ENCODE measurements at regions not wholly inside any gene's neighbourhood (a gene's known extent, or its start where the extent isn't known, plus 50 kb on each side); places are given as distances from the start of the nearest gene placed in this dataset.

- no peak for TF ChIP-seq NR2C1 (IDR thresholded peaks at IDR 0.05)
- no peak for TF ChIP-seq NR2C1 (tag; IDR thresholded peaks at IDR 0.05)
- TF ChIP-seq, protein P1, sequence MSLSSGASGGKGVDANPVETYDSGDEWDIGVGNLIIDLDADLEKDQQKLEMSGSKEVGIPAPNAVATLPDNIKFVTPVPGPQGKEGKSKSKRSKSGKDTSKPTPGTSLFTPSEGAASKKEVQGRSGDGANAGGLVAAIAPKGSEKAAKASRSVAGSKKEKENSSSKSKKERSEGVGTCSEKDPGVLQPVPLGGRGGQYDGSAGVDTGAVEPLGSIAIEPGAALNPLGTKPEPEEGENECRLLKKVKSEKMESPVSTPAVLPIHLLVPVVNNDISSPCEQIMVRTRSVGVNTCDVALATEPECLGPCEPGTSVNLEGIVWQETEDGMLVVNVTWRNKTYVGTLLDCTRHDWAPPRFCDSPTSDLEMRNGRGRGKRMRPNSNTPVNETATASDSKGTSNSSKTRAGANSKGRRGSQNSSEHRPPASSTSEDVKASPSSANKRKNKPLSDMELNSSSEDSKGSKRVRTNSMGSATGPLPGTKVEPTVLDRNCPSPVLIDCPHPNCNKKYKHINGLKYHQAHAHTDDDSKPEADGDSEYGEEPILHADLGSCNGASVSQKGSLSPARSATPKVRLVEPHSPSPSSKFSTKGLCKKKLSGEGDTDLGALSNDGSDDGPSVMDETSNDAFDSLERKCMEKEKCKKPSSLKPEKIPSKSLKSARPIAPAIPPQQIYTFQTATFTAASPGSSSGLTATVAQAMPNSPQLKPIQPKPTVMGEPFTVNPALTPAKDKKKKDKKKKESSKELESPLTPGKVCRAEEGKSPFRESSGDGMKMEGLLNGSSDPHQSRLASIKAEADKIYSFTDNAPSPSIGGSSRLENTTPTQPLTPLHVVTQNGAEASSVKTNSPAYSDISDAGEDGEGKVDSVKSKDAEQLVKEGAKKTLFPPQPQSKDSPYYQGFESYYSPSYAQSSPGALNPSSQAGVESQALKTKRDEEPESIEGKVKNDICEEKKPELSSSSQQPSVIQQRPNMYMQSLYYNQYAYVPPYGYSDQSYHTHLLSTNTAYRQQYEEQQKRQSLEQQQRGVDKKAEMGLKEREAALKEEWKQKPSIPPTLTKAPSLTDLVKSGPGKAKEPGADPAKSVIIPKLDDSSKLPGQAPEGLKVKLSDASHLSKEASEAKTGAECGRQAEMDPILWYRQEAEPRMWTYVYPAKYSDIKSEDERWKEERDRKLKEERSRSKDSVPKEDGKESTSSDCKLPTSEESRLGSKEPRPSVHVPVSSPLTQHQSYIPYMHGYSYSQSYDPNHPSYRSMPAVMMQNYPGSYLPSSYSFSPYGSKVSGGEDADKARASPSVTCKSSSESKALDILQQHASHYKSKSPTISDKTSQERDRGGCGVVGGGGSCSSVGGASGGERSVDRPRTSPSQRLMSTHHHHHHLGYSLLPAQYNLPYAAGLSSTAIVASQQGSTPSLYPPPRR (CRISPR knock-in tag; IDR thresholded peaks at IDR 0.05; ENCODE audit: borderline replicate concordance), result no peak
- no peak for TF ChIP-seq NRF1 (conservative IDR thresholded peaks at IDR 0.05 in 1 of 2, IDR thresholded peaks at IDR 0.05 in 1 of 2)
- TF ChIP-seq NONO (IDR thresholded peaks at IDR 0.05; ENCODE audit: low read depth in 2 of 2, low read length in 1 of 2), result no peak
- no peak for TF ChIP-seq SNIP1 (IDR thresholded peaks at IDR 0.05; ENCODE audit: low read depth)
- no peak for TF ChIP-seq NFE2 (IDR thresholded peaks at IDR 0.05; ENCODE audit: low read depth)
- TF ChIP-seq SMC3 (conservative IDR thresholded peaks at IDR 0.05; ENCODE audit: insufficient read depth, low read depth, low read length), result peak; percentile 56
- no peak for TF ChIP-seq NR3C1 (CRISPR knock-in tag; IDR thresholded peaks at IDR 0.05)
- no peak for TF ChIP-seq ATF7 (IDR thresholded peaks at IDR 0.05)
- TF ChIP-seq ZNF134 (CRISPR knock-in tag; conservative IDR thresholded peaks at IDR 0.05), result no peak
- peak; percentile 64; the same call in 1 of the 2 replicates for TF ChIP-seq RB1 (IDR thresholded peaks at IDR 0.05; ENCODE audit: low read depth)
- no peak for TF ChIP-seq ZNF592 (IDR thresholded peaks at IDR 0.05)
- no peak for TF ChIP-seq ZNF589 (CRISPR knock-in tag; IDR thresholded peaks at IDR 0.05; ENCODE audit: low read depth)
Measured at GRCh38 chr10:128211953-128212727, 85.9 kb upstream of the MKI67 start (continued).

All from K562 (cell line).